ENCODE measurements at regions not wholly inside any gene's neighbourhood (a gene's known extent, or its start where the extent isn't known, plus 50 kb on each side); places are given as distances from the start of the nearest gene placed in this dataset.

GRCh38 chr1:88089961-88090360 lies 594.1 kb upstream of the PKN2 start:
- TF ChIP-seq, protein P1, sequence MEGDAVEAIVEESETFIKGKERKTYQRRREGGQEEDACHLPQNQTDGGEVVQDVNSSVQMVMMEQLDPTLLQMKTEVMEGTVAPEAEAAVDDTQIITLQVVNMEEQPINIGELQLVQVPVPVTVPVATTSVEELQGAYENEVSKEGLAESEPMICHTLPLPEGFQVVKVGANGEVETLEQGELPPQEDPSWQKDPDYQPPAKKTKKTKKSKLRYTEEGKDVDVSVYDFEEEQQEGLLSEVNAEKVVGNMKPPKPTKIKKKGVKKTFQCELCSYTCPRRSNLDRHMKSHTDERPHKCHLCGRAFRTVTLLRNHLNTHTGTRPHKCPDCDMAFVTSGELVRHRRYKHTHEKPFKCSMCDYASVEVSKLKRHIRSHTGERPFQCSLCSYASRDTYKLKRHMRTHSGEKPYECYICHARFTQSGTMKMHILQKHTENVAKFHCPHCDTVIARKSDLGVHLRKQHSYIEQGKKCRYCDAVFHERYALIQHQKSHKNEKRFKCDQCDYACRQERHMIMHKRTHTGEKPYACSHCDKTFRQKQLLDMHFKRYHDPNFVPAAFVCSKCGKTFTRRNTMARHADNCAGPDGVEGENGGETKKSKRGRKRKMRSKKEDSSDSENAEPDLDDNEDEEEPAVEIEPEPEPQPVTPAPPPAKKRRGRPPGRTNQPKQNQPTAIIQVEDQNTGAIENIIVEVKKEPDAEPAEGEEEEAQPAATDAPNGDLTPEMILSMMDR (IDR thresholded peaks at IDR 0.05 in 4 of 5, conservative IDR thresholded peaks at IDR 0.05 in 1 of 5), result no peak
- no peak for TF ChIP-seq POLR2A (IDR thresholded peaks at IDR 0.05)

Measured in gastrocnemius medialis (tissue), 4 donors.